ENCODE measurements at regions not wholly inside any gene's neighbourhood (a gene's known extent, or its start where the extent isn't known, plus 50 kb on each side); places are given as distances from the start of the nearest gene placed in this dataset.

GRCh38 chr2:82239176-82239575 lies 1934.6 kb upstream of the LRRTM1 start:
- POLR2A ChIA-PET = no interaction called here
- H3K36me3 ChIP-seq (ENCODE audit: control insufficient read depth in 2 of 3, insufficient read depth in 3 of 3, low read length in 3 of 3) = no peaks in the 10 kb centered on the region
- intact Hi-C loops (cut with micrococcal nuclease) = no loop called here
- Mint-ChIP-seq H3K36me3 (peaks cover 0 to 5% (median 0%) of the 10 kb centered on the region in 5 donors), H3K4me1 (no peaks in the 10 kb centered on the region), H3K4me3 (no peak overlapping the region), H3K27ac (no peak overlapping the region), H3K9me3 (peaks cover 0 to 22% (median 8%) of the 10 kb centered on the region in 11 donors), H3K27me3 (no peaks in the 10 kb centered on the region)
- H3K4me1 ChIP-seq (ENCODE audit: control insufficient read depth in 2 of 2, insufficient read depth in 2 of 2, low read length in 2 of 2) = no peaks in the 10 kb centered on the region
- no peaks in the 10 kb centered on the region for H3K27me3 ChIP-seq (ENCODE audit: control insufficient read depth in 2 of 2, insufficient read depth in 2 of 2, low read length in 2 of 2)
- CTCF ChIA-PET = interaction anchor here (0.6 kb wide), 1 partner anchor 603 kb away, joined by 3 read pairs; no protein-coding TSS in a partner anchor
- ATAC-seq = no peak
- H3K9me3 ChIP-seq (ENCODE audit: control insufficient read depth in 2 of 3, low read length in 3 of 3) = no peaks in the 10 kb centered on the region
- H3K27ac ChIP-seq (ENCODE audit: low read depth, low read length) = no peak overlapping the region
- no peak for DNase-seq
- H3K4me3 ChIP-seq (ENCODE audit: low read length) = no peak overlapping the region

GRCh38 chr2:82237994-82238662 lies 1933.6 kb upstream of the LRRTM1 start:
- ATAC-seq = no peak
- Histone ChIP-seq H3K4me1 (ENCODE audit: control insufficient read depth in 2 of 2, insufficient read depth in 2 of 2, low read length in 2 of 2) (no peaks in the 10 kb centered on the region), H3K4me3 (ENCODE audit: low read length) (no peak overlapping the region), H3K36me3 (ENCODE audit: control insufficient read depth in 2 of 3, insufficient read depth in 3 of 3, low read length in 3 of 3) (no peaks in the 10 kb centered on the region), H3K27ac (ENCODE audit: low read depth, low read length) (no peak overlapping the region), H3K27me3 (ENCODE audit: control insufficient read depth in 2 of 2, insufficient read depth in 2 of 2, low read length in 2 of 2) (no peaks in the 10 kb centered on the region), H3K9me3 (ENCODE audit: control insufficient read depth in 2 of 3, low read length in 3 of 3) (no peaks in the 10 kb centered on the region)
- CTCF ChIA-PET = no interaction called here
- POLR2A ChIA-PET = no interaction called here
- Mint-ChIP-seq H3K27ac (no peak overlapping the region), H3K9me3 (peaks cover 0 to 22% (median 7%) of the 10 kb centered on the region in 11 donors), H3K36me3 (peaks cover 0 to 5% (median 0%) of the 10 kb centered on the region in 5 donors), H3K27me3 (no peaks in the 10 kb centered on the region), H3K4me1 (no peaks in the 10 kb centered on the region), H3K4me3 (no peak overlapping the region)
- DNase-seq = no peak
- intact Hi-C loops (cut with micrococcal nuclease) = no loop called here

- ChIA-PET CTCF (no interaction called here), POLR2A (no interaction called here)
- Mint-ChIP-seq H3K36me3 (no peaks in the 10 kb centered on the region), H3K27ac (no peak overlapping the region), H3K27me3 (no peaks in the 10 kb centered on the region), H3K4me3 (no peak overlapping the region), H3K4me1 (no peaks in the 10 kb centered on the region), H3K9me3 (peaks cover 0 to 6% (median 2%) of the 10 kb centered on the region in 11 donors)
- DNase-seq = no peak
- ATAC-seq = no peak
- Histone ChIP-seq H3K27ac (ENCODE audit: low read depth, low read length) (no peak overlapping the region), H3K4me3 (ENCODE audit: low read length) (no peak overlapping the region), H3K9me3 (ENCODE audit: control insufficient read depth in 2 of 3, low read length in 3 of 3) (no peaks in the 10 kb centered on the region), H3K36me3 (ENCODE audit: control insufficient read depth in 2 of 3, insufficient read depth in 3 of 3, low read length in 3 of 3) (no peaks in the 10 kb centered on the region), H3K27me3 (ENCODE audit: control insufficient read depth in 2 of 2, insufficient read depth in 2 of 2, low read length in 2 of 2) (no peaks in the 10 kb centered on the region), H3K4me1 (ENCODE audit: control insufficient read depth in 2 of 2, insufficient read depth in 2 of 2, low read length in 2 of 2) (no peaks in the 10 kb centered on the region)
- intact Hi-C loops (cut with micrococcal nuclease) = no loop called here
These were observed 1929.8 kb upstream of the LRRTM1 start for GRCh38 chr2:82234283-82234874.

- Mint-ChIP-seq H3K36me3 (no peaks in the 10 kb centered on the region), H3K4me1 (no peaks in the 10 kb centered on the region), H3K9me3 (peaks cover 0 to 7% (median 2%) of the 10 kb centered on the region in 11 donors), H3K4me3 (no peak overlapping the region), H3K27ac (no peak overlapping the region), H3K27me3 (no peaks in the 10 kb centered on the region)
- H3K4me3 ChIP-seq (ENCODE audit: low read length) = no peak overlapping the region
- H3K4me1 ChIP-seq (ENCODE audit: control insufficient read depth in 2 of 2, insufficient read depth in 2 of 2, low read length in 2 of 2) = no peaks in the 10 kb centered on the region
- H3K27me3 ChIP-seq (ENCODE audit: control insufficient read depth in 2 of 2, insufficient read depth in 2 of 2, low read length in 2 of 2) = no peaks in the 10 kb centered on the region
- ATAC-seq (no peak), DNase-seq (no peak)
- H3K36me3 ChIP-seq (ENCODE audit: control insufficient read depth in 2 of 3, insufficient read depth in 3 of 3, low read length in 3 of 3) = no peaks in the 10 kb centered on the region
- CTCF ChIA-PET = no interaction called here
- no peaks in the 10 kb centered on the region for H3K9me3 ChIP-seq (ENCODE audit: control insufficient read depth in 2 of 3, low read length in 3 of 3)
- no peak overlapping the region for H3K27ac ChIP-seq (ENCODE audit: low read depth, low read length)
- POLR2A ChIA-PET = no interaction called here
- intact Hi-C loops (cut with micrococcal nuclease) = no loop called here
These were observed 1929.3 kb upstream of the LRRTM1 start for GRCh38 chr2:82233806-82234205.

GRCh38 chr2:82230406-82230805 lies 1925.9 kb upstream of the LRRTM1 start:
- Mint-ChIP-seq H3K27ac (no peak overlapping the region), H3K36me3 (no peaks in the 10 kb centered on the region), H3K4me1 (no peaks in the 10 kb centered on the region), H3K4me3 (no peak overlapping the region), H3K9me3 (peaks cover 0 to 15% (median 3%) of the 10 kb centered on the region in 11 donors), H3K27me3 (no peaks in the 10 kb centered on the region)
- no peaks in the 10 kb centered on the region for H3K36me3 ChIP-seq (ENCODE audit: control insufficient read depth in 2 of 3, insufficient read depth in 3 of 3, low read length in 3 of 3)
- no peak overlapping the region for H3K4me3 ChIP-seq (ENCODE audit: low read length)
- no peak for DNase-seq
- ATAC-seq = no peak
- intact Hi-C loops (cut with micrococcal nuclease) = no loop called here
- ChIA-PET POLR2A (no interaction called here), CTCF (no interaction called here)
- H3K4me1 ChIP-seq (ENCODE audit: control insufficient read depth in 2 of 2, insufficient read depth in 2 of 2, low read length in 2 of 2) = no peaks in the 10 kb centered on the region
- H3K27me3 ChIP-seq (ENCODE audit: control insufficient read depth in 2 of 2, insufficient read depth in 2 of 2, low read length in 2 of 2) = no peaks in the 10 kb centered on the region
- no peaks in the 10 kb centered on the region for H3K9me3 ChIP-seq (ENCODE audit: control insufficient read depth in 2 of 3, low read length in 3 of 3)
- no peak overlapping the region for H3K27ac ChIP-seq (ENCODE audit: low read depth, low read length)

GRCh38 chr2:82226441-82226840 lies 1921.9 kb upstream of the LRRTM1 start:
- intact Hi-C loops (cut with micrococcal nuclease) = no loop called here
- H3K27me3 ChIP-seq (ENCODE audit: control insufficient read depth in 2 of 2, insufficient read depth in 2 of 2, low read length in 2 of 2) = no peaks in the 10 kb centered on the region
- H3K27me3 Mint-ChIP-seq = no peaks in the 10 kb centered on the region
- no peaks in the 10 kb centered on the region for H3K4me1 ChIP-seq (ENCODE audit: control insufficient read depth in 2 of 2, insufficient read depth in 2 of 2, low read length in 2 of 2)
- ATAC-seq = no peak
- CTCF ChIA-PET = no interaction called here
- POLR2A ChIA-PET = no interaction called here
- H3K9me3 ChIP-seq (ENCODE audit: control insufficient read depth in 2 of 3, low read length in 3 of 3) = no peaks in the 10 kb centered on the region
- H3K4me3 ChIP-seq (ENCODE audit: low read length) = no peak overlapping the region
- H3K27ac Mint-ChIP-seq = no peak overlapping the region
- no peaks in the 10 kb centered on the region for H3K36me3 ChIP-seq (ENCODE audit: control insufficient read depth in 2 of 3, insufficient read depth in 3 of 3, low read length in 3 of 3)
- DNase-seq = no peak
- no peaks in the 10 kb centered on the region for H3K36me3 Mint-ChIP-seq
- no peak overlapping the region for H3K4me3 Mint-ChIP-seq
- H3K4me1 Mint-ChIP-seq = no peaks in the 10 kb centered on the region
- H3K27ac ChIP-seq (ENCODE audit: low read depth, low read length) = no peak overlapping the region
- peaks cover 0 to 23% (median 6%) of the 10 kb centered on the region in 11 donors for H3K9me3 Mint-ChIP-seq

GRCh38 chr2:82224301-82224940 lies 1919.9 kb upstream of the LRRTM1 start:
- H3K4me1 Mint-ChIP-seq = no peaks in the 10 kb centered on the region
- no peaks in the 10 kb centered on the region for H3K27me3 Mint-ChIP-seq
- H3K36me3 ChIP-seq (ENCODE audit: control insufficient read depth in 2 of 3, insufficient read depth in 3 of 3, low read length in 3 of 3) = no peaks in the 10 kb centered on the region
- intact Hi-C loops (cut with micrococcal nuclease) = no loop called here
- H3K27ac ChIP-seq (ENCODE audit: low read depth, low read length) = no peak overlapping the region
- no peak overlapping the region for H3K27ac Mint-ChIP-seq
- no peaks in the 10 kb centered on the region for H3K4me1 ChIP-seq (ENCODE audit: control insufficient read depth in 2 of 2, insufficient read depth in 2 of 2, low read length in 2 of 2)
- H3K36me3 Mint-ChIP-seq = no peaks in the 10 kb centered on the region
- H3K4me3 ChIP-seq (ENCODE audit: low read length) = no peak overlapping the region
- POLR2A ChIA-PET = no interaction called here
- H3K27me3 ChIP-seq (ENCODE audit: control insufficient read depth in 2 of 2, insufficient read depth in 2 of 2, low read length in 2 of 2) = no peaks in the 10 kb centered on the region
- H3K9me3 ChIP-seq (ENCODE audit: control insufficient read depth in 2 of 3, low read length in 3 of 3) = no peaks in the 10 kb centered on the region
- no peak for DNase-seq
- no peak overlapping the region for H3K4me3 Mint-ChIP-seq
- peaks cover 0 to 23% (median 6%) of the 10 kb centered on the region in 11 donors for H3K9me3 Mint-ChIP-seq
- CTCF ChIA-PET = no interaction called here
- no peak for ATAC-seq
